GM12891 (cell line): ENCODE measurements at regions not wholly inside any gene's neighbourhood (a gene's known extent, or its start where the extent isn't known, plus 50 kb on each side); places are given as distances from the start of the nearest gene placed in this dataset.

Experiments used
- POLR2A ChIP-seq: IDR thresholded peaks from 2 replicates; pipeline ENCODE4 v1.6.1; 2011; ENCODE audit warnings: low read depth, low read length, control low read depth
- SPI1 ChIP-seq: IDR thresholded peaks from 2 replicates; pipeline ENCODE4 v1.6.1; 2011; ENCODE audit warnings: low read depth, low read length, control low read depth

DNA sequence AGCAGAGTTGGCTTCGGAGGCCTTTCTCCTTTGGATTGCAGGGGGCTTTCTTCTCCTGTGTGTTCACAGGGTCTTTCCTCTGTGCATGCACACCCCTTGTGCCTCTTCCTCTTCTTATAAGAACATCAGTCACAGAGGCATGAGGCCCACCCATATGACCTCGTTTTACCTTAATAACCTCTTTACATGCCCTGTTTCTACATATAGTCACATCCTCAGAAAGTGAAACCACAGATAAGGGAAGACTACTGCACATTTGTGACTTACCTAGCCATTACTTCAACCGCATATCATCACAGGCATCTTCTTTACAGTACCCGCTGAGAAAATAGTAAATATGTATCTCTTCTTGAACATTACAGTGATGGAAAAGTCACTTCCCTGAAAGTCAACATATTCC lies 204.9 kb upstream of the TARS1 start:
- TF ChIP-seq POLR2A (no peak), SPI1 (no peak)
